Activated CD8-positive, alpha-beta T cell treated with anti-CD3 and anti-CD28 coated beads for 36 hours (primary cell): ENCODE measurements at regions not wholly inside any gene's neighbourhood (a gene's known extent, or its start where the extent isn't known, plus 50 kb on each side); places are given as distances from the start of the nearest gene placed in this dataset.

Experiments
- ATAC-seq: fragments of 200-7000 bp; cut with Tn5 transposase; one replicate; pipeline ENCODE4 v1.10.0; 2021; ENCODE audit warnings: mild to moderate bottlenecking, moderate library complexity
- CTCF ChIA-PET: fragments of 350-600 bp; sonication (Branson Sonifier 250); formaldehyde crosslinking; loops from one replicate; lab custom pipeline; 2021; ENCODE audit warnings: antibody characterized with exemption; lab: Charles Lee
- POLR2A ChIA-PET: fragments of 350-600 bp; sonication (Branson Sonifier 250); formaldehyde crosslinking; loops from one replicate; lab custom pipeline; 2021; ENCODE audit warnings: antibody characterized with exemption; lab: Charles Lee
- DNase-seq: peaks from one replicate; pipeline ENCODE4 v3.0.0-alpha.2; 2020
- H3K27ac Mint-ChIP-seq: one replicate; pipeline ENCODE4 v1.8.0; 2021; ENCODE audit warnings: mild to moderate bottlenecking, mixed read lengths
- H3K27me3 Mint-ChIP-seq: one replicate; pipeline ENCODE4 v1.8.0; 2021; ENCODE audit warnings: mixed read lengths
- H3K36me3 Mint-ChIP-seq: one replicate; pipeline ENCODE4 v1.8.0; 2021; ENCODE audit warnings: low read depth, mixed read lengths
- H3K4me1 Mint-ChIP-seq: one replicate; pipeline ENCODE4 v1.8.0; 2021; ENCODE audit warnings: low read depth, mixed read lengths
- H3K4me3 Mint-ChIP-seq: one replicate; pipeline ENCODE4 v1.8.0; 2021; ENCODE audit warnings: mild to moderate bottlenecking, moderate library complexity, mixed read lengths
- H3K9me3 Mint-ChIP-seq: one replicate; pipeline ENCODE4 v1.8.0; 2021; ENCODE audit warnings: mixed read lengths
- CTCF ChIP-seq: fragments of 200-600 bp; IDR thresholded peaks from one replicate; pipeline ENCODE4 v1.8.0; 2022; ENCODE audit warnings: antibody characterized with exemption, mild to moderate bottlenecking
- intact Hi-C: fragments of 100-400 bp; cut with micrococcal nuclease; formaldehyde crosslinking; loops from one replicate; pipeline ENCODE4 v1.10.0; 2022

- Mint-ChIP-seq H3K4me1 (no peaks in the 10 kb centered on the region), H3K27me3 (no peaks in the 10 kb centered on the region), H3K27ac (no peak overlapping the region), H3K9me3 (no peaks in the 10 kb centered on the region), H3K4me3 (no peak overlapping the region), H3K36me3 (no peaks in the 10 kb centered on the region)
- no peak for TF ChIP-seq CTCF
- intact Hi-C loops = no loop called here
- ATAC-seq = no peak
- ChIA-PET POLR2A (no interaction called here), CTCF (no interaction called here)
- DNase-seq = no peak
Observed at GRCh38 chr7:21317966-21318915, 109.6 kb upstream of the SP4 start.

- intact Hi-C loops = no loop called here
- no peak for ATAC-seq
- ChIA-PET CTCF (no interaction called here), POLR2A (no interaction called here)
- DNase-seq = no peak
- no peak overlapping the region for H3K4me3 Mint-ChIP-seq
- no peaks in the 10 kb centered on the region for H3K9me3 Mint-ChIP-seq
- TF ChIP-seq CTCF = no peak
- H3K4me1 Mint-ChIP-seq = no peaks in the 10 kb centered on the region
- H3K36me3 Mint-ChIP-seq = no peaks in the 10 kb centered on the region
- no peaks in the 10 kb centered on the region for H3K27me3 Mint-ChIP-seq
- no peak overlapping the region for H3K27ac Mint-ChIP-seq
Observed at GRCh38 chr7:21318916-21319270, 109.0 kb upstream of the SP4 start.

GRCh38 chr7:21326241-21326640 lies 101.6 kb upstream of the SP4 start:
- peaks cover 6% of the 10 kb centered on the region for H3K4me1 Mint-ChIP-seq
- H3K27me3 Mint-ChIP-seq = no peaks in the 10 kb centered on the region
- no peaks in the 10 kb centered on the region for H3K36me3 Mint-ChIP-seq
- TF ChIP-seq CTCF = no peak
- DNase-seq = no peak
- ChIA-PET CTCF (no interaction called here), POLR2A (no interaction called here)
- no peak overlapping the region for H3K4me3 Mint-ChIP-seq
- intact Hi-C loops = no loop called here
- ATAC-seq = no peak
- no peak overlapping the region for H3K27ac Mint-ChIP-seq
- H3K9me3 Mint-ChIP-seq = peaks cover 3% of the 10 kb centered on the region

- no peak overlapping the region for H3K4me3 Mint-ChIP-seq
- ChIA-PET CTCF (no interaction called here), POLR2A (no interaction called here)
- ATAC-seq (no peak), DNase-seq (no peak)
- TF ChIP-seq CTCF = no peak
- peaks cover 3% of the 10 kb centered on the region for H3K9me3 Mint-ChIP-seq
- intact Hi-C loops = no loop called here
- no peaks in the 10 kb centered on the region for H3K27me3 Mint-ChIP-seq
- no peak overlapping the region for H3K27ac Mint-ChIP-seq
- H3K4me1 Mint-ChIP-seq = peaks cover 6% of the 10 kb centered on the region
- no peaks in the 10 kb centered on the region for H3K36me3 Mint-ChIP-seq
Observed at GRCh38 chr7:21326921-21327320, 101.0 kb upstream of the SP4 start.
